H1 (cell line): ENCODE measurements at regions not wholly inside any gene's neighbourhood (a gene's known extent, or its start where the extent isn't known, plus 50 kb on each side); places are given as distances from the start of the nearest gene placed in this dataset.

Experiments used
- CTCF ChIA-PET: fragments of 300-600 bp; sonication (Branson Sonifier 250); formaldehyde crosslinking; loops from one replicate; lab custom pipeline; 2021; ENCODE audit not compliant: partially characterized antibody; lab: Charles Lee
- POLR2A ChIA-PET: fragments of 300-600 bp; sonication (Branson Sonifier 250); formaldehyde crosslinking; loops from one replicate; lab custom pipeline; 2021; ENCODE audit warnings: inconsistent platforms; ENCODE audit not compliant: partially characterized antibody; lab: Charles Lee
- DNase-seq, 2 experiments: peaks; one replicate each; pipeline versions ENCODE4 v3.0.0 to v3.0.0-alpha.2; 2010 to 2022; ENCODE audit warnings: low spot score in 2 of 2, low read depth in 1 of 2, mixed read lengths in 1 of 2
- FAIRE-seq: peaks from 2 replicates; lab custom pipeline; 2011; peaks lifted over from hg19 to GRCh38; lab: Jason Lieb, UNC
- H2AFZ ChIP-seq: 2 replicates; pipeline ENCODE4 v1.8.1; 2012; ENCODE audit warnings: low read length, inconsistent platforms
- H2AK5ac ChIP-seq: 2 replicates; pipeline ENCODE4 v1.6.1; 2013; ENCODE audit warnings: low read depth, low read length
- H2BK120ac ChIP-seq: replicated peaks from 2 replicates; pipeline ENCODE3; 2013; ENCODE audit warnings: low read depth, low read length, inconsistent platforms
- H2BK12ac ChIP-seq: 2 replicates; pipeline ENCODE4 v1.6.1; 2013; ENCODE audit warnings: low read depth, low read length
- H2BK15ac ChIP-seq: 2 replicates; pipeline ENCODE4 v1.6.1; 2013; ENCODE audit warnings: low read length
- H2BK20ac ChIP-seq: 2 replicates; pipeline ENCODE4 v1.6.1; 2013; ENCODE audit warnings: low read length
- H2BK5ac ChIP-seq: 2 replicates; pipeline ENCODE4 v1.6.1; 2013; ENCODE audit warnings: low read depth, low read length
- H3K14ac ChIP-seq: 2 replicates; pipeline ENCODE4 v1.6.1; 2013; ENCODE audit warnings: inconsistent platforms; ENCODE audit not compliant: insufficient read length
- H3K18ac ChIP-seq: 2 replicates; pipeline ENCODE4 v1.6.1; 2013; ENCODE audit warnings: low read length; ENCODE audit errors: extremely low read depth
- H3K23ac ChIP-seq: 2 replicates; pipeline ENCODE4 v1.6.1; 2013; ENCODE audit warnings: inconsistent platforms; ENCODE audit not compliant: insufficient read length
- H3K23me2 ChIP-seq: 2 replicates; pipeline ENCODE4 v1.6.1; 2013; ENCODE audit warnings: low read depth, low read length
- H3K27ac ChIP-seq: 2 replicates; pipeline ENCODE4 v1.6.1; 2011; ENCODE audit warnings: low read depth, low read length, inconsistent platforms
- H3K27me3 ChIP-seq, 4 experiments: replicated peaks in 1 of 4; 1 replicate in 1 of 4; 2 replicates in 3 of 4; pipeline versions ENCODE4 v1.6.1 to v1.8.1; 2011 to 2013; ENCODE audit warnings: low read length in 3 of 4, mild to moderate bottlenecking in 3 of 4, inconsistent platforms in 2 of 4, mixed read lengths in 2 of 4, moderate library complexity in 1 of 4; ENCODE audit not compliant: control insufficient read depth in 3 of 4, insufficient read depth in 3 of 4; ENCODE audit errors: extremely low read depth in 1 of 4
- H3K36me3 ChIP-seq, 4 experiments: 2 replicates each; pipeline versions ENCODE4 v1.6.1 to v1.8.1; 2011 to 2013; ENCODE audit warnings: mild to moderate bottlenecking in 4 of 4, low read length in 3 of 4, moderate library complexity in 2 of 4, control low read depth in 1 of 4, inconsistent platforms in 1 of 4; ENCODE audit not compliant: insufficient read depth in 4 of 4, control insufficient read depth in 2 of 4
- H3K4ac ChIP-seq: replicated peaks from 2 replicates; pipeline ENCODE3; 2013; ENCODE audit warnings: low read length, low read depth, mixed read lengths, inconsistent platforms; ENCODE audit not compliant: insufficient read length
- H3K4me1 ChIP-seq, 4 experiments: replicated peaks in 1 of 4; 1 replicate in 1 of 4; 2 replicates in 3 of 4; pipeline versions ENCODE4 v1.6.1 to v1.8.1; 2011 to 2013; ENCODE audit warnings: low read length in 3 of 4, inconsistent platforms in 2 of 4, mixed read lengths in 1 of 4; ENCODE audit not compliant: insufficient read depth in 4 of 4, control insufficient read depth in 3 of 4
- H3K4me2 ChIP-seq, 2 experiments: 2 replicates each; pipeline versions ENCODE4 v1.6.1 to v1.8.1; 2011 to 2013; ENCODE audit warnings: low read depth in 2 of 2, low read length in 2 of 2, control low read depth in 1 of 2, inconsistent platforms in 1 of 2, mild to moderate bottlenecking in 1 of 2; ENCODE audit not compliant: insufficient read depth in 1 of 2
- H3K4me3 ChIP-seq, 4 experiments: fragments of 200-600, 300-600 bp in 1 of 4; sonication (generic), shearing (Covaris generic), sonication (Bioruptor Twin) in 1 of 4; 2 replicates each; pipeline versions ENCODE4 v1.5.1 to v1.8.1; 2011 to 2016; ENCODE audit warnings: low read length in 4 of 4, low read depth in 3 of 4, control low read depth in 2 of 4, inconsistent platforms in 2 of 4, mild to moderate bottlenecking in 2 of 4, mixed read lengths in 1 of 4, moderate library complexity in 1 of 4; ENCODE audit not compliant: insufficient read depth in 2 of 4; ENCODE audit errors: extremely low read depth in 1 of 4
- H3K56ac ChIP-seq: replicated peaks from 2 replicates; pipeline ENCODE3; 2013; ENCODE audit warnings: low read depth, mild to moderate bottlenecking, mixed read lengths, low read length, inconsistent platforms; ENCODE audit not compliant: insufficient read length
- H3K79me1 ChIP-seq: 2 replicates; pipeline ENCODE4 v1.6.1; 2013; ENCODE audit warnings: low read depth, low read length, control low read depth
- H3K79me2 ChIP-seq, 2 experiments: 2 replicates each; pipeline versions ENCODE4 v1.6.1 to v1.8.1; 2012 to 2013; ENCODE audit warnings: low read length in 2 of 2, mild to moderate bottlenecking in 2 of 2, inconsistent platforms in 1 of 2; ENCODE audit not compliant: insufficient read depth in 2 of 2, control insufficient read depth in 1 of 2
- H3K9ac ChIP-seq, 4 experiments: replicated peaks in 1 of 4; 1 replicate in 1 of 4; 2 replicates in 3 of 4; pipeline versions ENCODE4 v1.6.1 to v1.8.1; 2011 to 2013; ENCODE audit warnings: low read depth in 3 of 4, low read length in 3 of 4, control low read depth in 2 of 4, mild to moderate bottlenecking in 2 of 4, moderate library complexity in 2 of 4, inconsistent platforms in 1 of 4; ENCODE audit errors: extremely low read depth in 1 of 4
- H3K9me3 ChIP-seq, 2 experiments: 2 replicates each; pipeline versions ENCODE4 v1.6.1 to v1.8.1; 2012 to 2013; ENCODE audit warnings: mild to moderate bottlenecking in 2 of 2, moderate library complexity in 2 of 2, control low read depth in 1 of 2, inconsistent platforms in 1 of 2, low read depth in 1 of 2, low read length in 1 of 2, mixed read lengths in 1 of 2; ENCODE audit not compliant: insufficient read depth in 2 of 2
- H4K20me1 ChIP-seq, 2 experiments: replicated peaks in 1 of 2; 2 replicates each; pipeline versions ENCODE3 to v1.8.1; 2011 to 2013; ENCODE audit warnings: inconsistent platforms in 2 of 2, low read length in 2 of 2, mild to moderate bottlenecking in 1 of 2; ENCODE audit not compliant: insufficient read depth in 2 of 2, control insufficient read depth in 1 of 2
- H4K5ac ChIP-seq: 2 replicates; pipeline ENCODE4 v1.6.1; 2013; ENCODE audit warnings: low read length, low read depth, mixed read lengths, inconsistent platforms; ENCODE audit not compliant: insufficient read length
- H4K8ac ChIP-seq: 2 replicates; pipeline ENCODE4 v1.8.0; 2013; ENCODE audit warnings: mild to moderate bottlenecking, moderate library complexity, low read length, inconsistent platforms; ENCODE audit not compliant: insufficient read depth; ENCODE audit errors: extremely low read depth
- H4K91ac ChIP-seq: replicated peaks from 2 replicates; pipeline ENCODE3; 2013; ENCODE audit warnings: low read length, mixed read lengths, inconsistent platforms; ENCODE audit not compliant: insufficient read length
- EGR1 ChIP-seq: IDR thresholded peaks from 2 replicates; pipeline ENCODE4 v1.6.1; 2011; ENCODE audit warnings: low read depth, low read length, borderline replicate concordance
- GTF2F1 ChIP-seq: IDR thresholded peaks from 2 replicates; pipeline ENCODE4 v1.6.1; 2012; ENCODE audit warnings: low read depth, low read length, improper control_type of control experiment, borderline replicate concordance
- RNF2 ChIP-seq: fragments of 200-900, 300-1000 bp; sonication (generic); IDR thresholded peaks from 2 replicates; pipeline ENCODE4 v1.7.1; 2016; ENCODE audit warnings: borderline replicate concordance, low read depth, mild to moderate bottlenecking, antibody characterized with exemption, low read length; ENCODE audit not compliant: poor library complexity, severe bottlenecking; ENCODE audit errors: missing control alignments
- WGBS, 2 experiments: shearing (Covaris generic) in 1 of 2; methylation state at CpG; one replicate each; pipeline versions ENCODE4 v1.1.6 to v1.1.7; 2013 to 2015; ENCODE audit warnings: low lambda C conversion rate in 2 of 2, mixed read lengths in 2 of 2, inconsistent platforms in 1 of 2, low coverage in 1 of 2, missing lambda C conversion rate in 1 of 2; ENCODE audit not compliant: insufficient replicate concordance in 2 of 2, insufficient coverage in 1 of 2, insufficient read length in 1 of 2; ENCODE audit errors: extremely low coverage in 1 of 2, missing lambda C conversion rate in 1 of 2; 5-methylcytosine and 5-hydroxymethylcytosine counted together

GRCh38 chr2:226121046-226121738, 678.4 kb downstream of the IRS1 start:
- Histone ChIP-seq H4K8ac (no peak overlapping the region), H2AFZ (no peak overlapping the region), H3K4ac (no peak overlapping the region), H2BK20ac (no peak overlapping the region), H3K56ac (no peak overlapping the region), H3K27ac (no peak overlapping the region), H3K23me2 (no peaks in the 10 kb centered on the region), H3K9me3 (no peaks in the 10 kb centered on the region), H3K36me3 (no peaks in the 10 kb centered on the region), H3K79me2 (no peaks in the 10 kb centered on the region), H3K79me1 (no peaks in the 10 kb centered on the region), H2BK12ac (no peak overlapping the region), H3K4me2 (no peak overlapping the region), H2BK120ac (no peak overlapping the region), H2AK5ac (no peak overlapping the region), H3K14ac (no peak overlapping the region), H3K27me3 (no peaks in the 10 kb centered on the region), H3K23ac (no peak overlapping the region), H4K91ac (no peak overlapping the region), H3K4me1 (peaks cover 0 to 3% (median 0%) of the 10 kb centered on the region in 4 experiments; a peak in 1 of 7 replicates), H2BK5ac (no peak overlapping the region), H3K18ac (no peak overlapping the region), H4K5ac (no peak overlapping the region), H4K20me1 (no peaks in the 10 kb centered on the region), H3K9ac (no peak overlapping the region), H2BK15ac (no peak overlapping the region), H3K4me3 (no peak overlapping the region)
- TF ChIP-seq GTF2F1 (no peak), RNF2 (no peak), EGR1 (no peak)
- WGBS, 2 experiments, result 90% methylated on average over 4 of the region's 4 CpGs; no CpG with 5 or more reads in 1 of the 2 experiments
- POLR2A ChIA-PET, result no interaction called here
- FAIRE-seq, result no peak
- no peak for DNase-seq
- CTCF ChIA-PET, result interaction anchor here (0.6 to 0.7 kb wide), 2 partner anchors 11 to 611 kb away, joined by 3 read pairs; no protein-coding TSS in a partner anchor
